Ramos (cell line): ENCODE measurements at regions not wholly inside any gene's neighbourhood (a gene's known extent, or its start where the extent isn't known, plus 50 kb on each side); places are given as distances from the start of the nearest gene placed in this dataset.

ENCODE experiments used
- in situ Hi-C: fragments of 300-500 bp; cut with MboI; formaldehyde crosslinking; loops from one replicate; pipeline ENCODE4 v1.14.3; 2022; ENCODE audit warnings: low sequenced_read_pairs; ENCODE audit not compliant: unreplicated experiment

GRCh38 chr10:50993771-50994251 lies 80.5 kb upstream of the PRKG1 start:
- in situ Hi-C loops, result no loop called here

GRCh38 chr10:50997461-50997860 lies 76.8 kb upstream of the PRKG1 start:
- in situ Hi-C loops, result no loop called here

- in situ Hi-C loops, result no loop called here
Observed at GRCh38 chr10:50999163-50999562, 75.1 kb upstream of the PRKG1 start.

GRCh38 chr10:51000164-51000563 lies 74.1 kb upstream of the PRKG1 start:
- in situ Hi-C loops, result loop anchor here (25.0 kb wide), 1 partner anchor 1212 kb away; no protein-coding TSS in a partner anchor

- in situ Hi-C loops, result loop anchor here (25.0 kb wide), 1 partner anchor 1211 kb away; no protein-coding TSS in a partner anchor
Observed at GRCh38 chr10:51000976-51001375, 73.3 kb upstream of the PRKG1 start.

- in situ Hi-C loops, result loop anchor here (25.0 kb wide), 1 partner anchor 1211 kb away; no protein-coding TSS in a partner anchor
Observed at GRCh38 chr10:51001587-51001986, 72.7 kb upstream of the PRKG1 start.

GRCh38 chr10:51002469-51002868 lies 71.8 kb upstream of the PRKG1 start:
- in situ Hi-C loops, result loop anchor here (25.0 kb wide), 1 partner anchor 1210 kb away; no protein-coding TSS in a partner anchor

- in situ Hi-C loops, result loop anchor here (25.0 kb wide), 1 partner anchor 1208 kb away; no protein-coding TSS in a partner anchor
Observed at GRCh38 chr10:51004776-51005175, 69.5 kb upstream of the PRKG1 start.

GRCh38 chr10:51005551-51005950 lies 68.7 kb upstream of the PRKG1 start:
- in situ Hi-C loops, result loop anchor here (25.0 kb wide), 1 partner anchor 1207 kb away; no protein-coding TSS in a partner anchor

- in situ Hi-C loops, result loop anchor here (25.0 kb wide), 1 partner anchor 1206 kb away; no protein-coding TSS in a partner anchor
Observed at GRCh38 chr10:51006686-51007085, 67.6 kb upstream of the PRKG1 start.

- in situ Hi-C loops, result loop anchor here (25.0 kb wide), 1 partner anchor 1205 kb away; no protein-coding TSS in a partner anchor
Observed at GRCh38 chr10:51007781-51008180, 66.5 kb upstream of the PRKG1 start.

GRCh38 chr10:51008346-51008745 lies 65.9 kb upstream of the PRKG1 start:
- in situ Hi-C loops, result loop anchor here (25.0 kb wide), 1 partner anchor 1204 kb away; no protein-coding TSS in a partner anchor

GRCh38 chr10:51010977-51011376 lies 63.3 kb upstream of the PRKG1 start:
- in situ Hi-C loops, result loop anchor here (25.0 kb wide), 1 partner anchor 1201 kb away; no protein-coding TSS in a partner anchor

GRCh38 chr10:51012073-51012472 lies 62.2 kb upstream of the PRKG1 start:
- in situ Hi-C loops, result loop anchor here (25.0 kb wide), 1 partner anchor 1200 kb away; no protein-coding TSS in a partner anchor

GRCh38 chr10:51014680-51015389 lies 59.5 kb upstream of the PRKG1 start:
- in situ Hi-C loops, result loop anchor here (25.0 kb wide), 1 partner anchor 1197 kb away; no protein-coding TSS in a partner anchor

GRCh38 chr10:51015390-51015754 lies 58.9 kb upstream of the PRKG1 start:
- in situ Hi-C loops, result loop anchor here (25.0 kb wide), 1 partner anchor 1197 kb away; no protein-coding TSS in a partner anchor

- in situ Hi-C loops, result loop anchor here (25.0 kb wide), 1 partner anchor 1192 kb away; no protein-coding TSS in a partner anchor
Observed at GRCh38 chr10:51020200-51020599, 54.1 kb upstream of the PRKG1 start.

- in situ Hi-C loops, result loop anchor here (25.0 kb wide), 1 partner anchor 1189 kb away; no protein-coding TSS in a partner anchor
Observed at GRCh38 chr10:51022933-51023585, 51.2 kb upstream of the PRKG1 start.

- in situ Hi-C loops, result loop anchor here (25.0 kb wide), 1 partner anchor 1189 kb away; no protein-coding TSS in a partner anchor
Observed at GRCh38 chr10:51023636-51024035, 50.7 kb upstream of the PRKG1 start.
